Activated naive CD8-positive, alpha-beta T cell treated with anti-CD3 and anti-CD28 coated beads for 36 hours (primary cell): ENCODE measurements at regions not wholly inside any gene's neighbourhood (a gene's known extent, or its start where the extent isn't known, plus 50 kb on each side); places are given as distances from the start of the nearest gene placed in this dataset.

Experiments
- DNase-seq: peaks from one replicate; pipeline ENCODE4 v3.0.0; 2021
- H3K27ac Mint-ChIP-seq: one replicate; pipeline ENCODE4 v1.8.0; 2022; ENCODE audit warnings: mild to moderate bottlenecking, moderate library complexity, mixed read lengths
- H3K27me3 Mint-ChIP-seq: one replicate; pipeline ENCODE4 v1.8.0; 2022; ENCODE audit warnings: mild to moderate bottlenecking, mixed read lengths
- H3K36me3 Mint-ChIP-seq: one replicate; pipeline ENCODE4 v1.8.0; 2021; ENCODE audit warnings: mild to moderate bottlenecking, mixed read lengths
- H3K4me1 Mint-ChIP-seq: one replicate; pipeline ENCODE4 v1.8.0; 2021; ENCODE audit warnings: mixed read lengths
- H3K4me3 Mint-ChIP-seq: one replicate; pipeline ENCODE4 v1.8.0; 2022; ENCODE audit warnings: mild to moderate bottlenecking, moderate library complexity, mixed read lengths
- H3K9me3 Mint-ChIP-seq: one replicate; pipeline ENCODE4 v1.8.0; 2022; ENCODE audit warnings: mixed read lengths

DNA sequence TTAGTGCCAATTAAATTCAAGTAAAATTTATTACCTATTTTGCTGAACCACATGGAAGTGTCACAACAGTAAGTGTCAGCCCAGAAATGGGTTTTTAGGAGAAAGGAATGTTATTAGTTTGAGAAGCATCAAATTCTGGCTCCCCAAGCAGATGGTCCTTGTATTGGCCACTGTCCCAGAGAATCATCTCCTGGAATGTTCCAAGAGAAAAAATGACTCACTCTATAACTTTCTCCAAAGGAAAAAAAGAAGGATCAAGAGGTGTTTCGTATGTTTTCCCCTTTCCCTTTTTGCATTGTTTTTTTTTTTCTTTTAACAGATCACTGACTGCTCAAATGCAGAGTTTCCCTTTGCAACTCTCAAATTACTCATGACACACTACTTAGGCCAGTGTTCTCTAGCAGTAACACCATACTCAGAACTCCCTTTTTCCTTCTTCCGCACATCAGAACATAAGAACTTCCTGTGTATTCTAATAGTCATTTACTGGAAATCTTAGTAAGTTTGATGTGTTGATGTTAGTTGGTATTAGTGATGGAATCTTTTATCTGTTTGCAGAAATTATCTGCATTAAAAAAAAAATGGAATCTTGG, 390.3 kb downstream of the GPD2 start:
- no peak overlapping the region for H3K4me3 Mint-ChIP-seq
- H3K27ac Mint-ChIP-seq: no peak overlapping the region
- no peaks in the 10 kb centered on the region for H3K36me3 Mint-ChIP-seq
- H3K9me3 Mint-ChIP-seq: no peaks in the 10 kb centered on the region
- no peaks in the 10 kb centered on the region for H3K27me3 Mint-ChIP-seq
- no peak for DNase-seq
- no peaks in the 10 kb centered on the region for H3K4me1 Mint-ChIP-seq

DNA sequence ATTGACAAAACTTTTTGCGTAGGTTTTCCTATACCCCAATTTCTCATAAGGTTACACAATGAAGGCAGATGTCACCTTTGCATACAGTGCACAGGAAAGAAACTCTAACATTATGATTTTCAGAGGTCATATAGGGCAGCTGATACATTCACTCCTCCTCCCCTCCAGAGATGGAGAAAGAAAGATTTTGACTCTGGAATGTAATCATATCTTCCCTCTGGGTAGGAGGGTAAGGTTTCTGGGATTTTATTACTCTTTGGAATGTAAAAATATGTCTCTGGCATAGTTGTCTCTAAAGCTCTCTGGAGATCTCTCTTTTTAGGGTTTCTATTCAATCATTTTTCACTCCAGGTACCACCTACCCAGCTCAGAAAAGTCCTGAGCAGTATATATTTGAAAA, 398.3 kb downstream of the GPD2 start:
- Mint-ChIP-seq H3K27ac (no peak overlapping the region), H3K27me3 (no peaks in the 10 kb centered on the region), H3K4me3 (no peak overlapping the region), H3K9me3 (no peaks in the 10 kb centered on the region), H3K36me3 (no peaks in the 10 kb centered on the region), H3K4me1 (no peaks in the 10 kb centered on the region)
- no peak for DNase-seq

DNA sequence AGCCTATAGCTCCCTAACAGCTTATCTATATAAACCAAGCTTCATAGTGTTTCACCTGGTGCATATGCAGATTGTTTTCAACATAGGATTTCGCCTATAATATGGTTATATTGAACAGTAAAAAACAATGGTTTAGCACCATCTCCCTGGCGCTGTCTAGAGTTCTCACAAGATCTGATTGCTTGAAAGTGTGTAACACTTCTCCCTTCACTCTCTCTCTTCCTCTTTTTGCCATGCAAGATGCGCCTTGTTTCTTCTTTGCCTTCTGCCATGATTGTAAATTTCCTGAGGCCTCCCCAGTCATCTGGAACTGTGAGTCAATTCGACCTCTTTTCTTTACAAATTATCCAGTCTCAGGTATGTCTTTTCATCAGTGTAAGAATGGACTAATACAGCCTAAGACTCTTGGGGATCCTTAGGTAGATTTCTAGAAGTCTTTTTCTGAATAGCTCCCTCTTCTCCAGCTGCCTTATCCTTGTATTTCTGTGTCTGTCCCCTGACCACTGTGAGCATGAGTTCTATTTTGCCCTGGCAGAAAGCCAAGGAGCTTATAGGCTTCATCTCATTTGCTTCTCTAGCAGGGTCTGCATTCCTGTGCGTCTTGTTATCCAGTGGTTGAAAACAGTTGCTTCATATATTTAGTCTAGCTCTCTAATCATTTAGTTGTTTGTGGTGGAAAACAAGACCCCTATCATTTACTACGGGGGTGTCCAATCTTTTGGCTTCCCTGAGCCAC, 401.6 kb downstream of the GPD2 start:
- no peak for DNase-seq
- H3K27ac Mint-ChIP-seq: no peak overlapping the region
- no peaks in the 10 kb centered on the region for H3K36me3 Mint-ChIP-seq
- H3K4me3 Mint-ChIP-seq: no peak overlapping the region
- peaks cover 5% of the 10 kb centered on the region for H3K27me3 Mint-ChIP-seq
- H3K9me3 Mint-ChIP-seq: no peaks in the 10 kb centered on the region
- H3K4me1 Mint-ChIP-seq: no peaks in the 10 kb centered on the region

DNA sequence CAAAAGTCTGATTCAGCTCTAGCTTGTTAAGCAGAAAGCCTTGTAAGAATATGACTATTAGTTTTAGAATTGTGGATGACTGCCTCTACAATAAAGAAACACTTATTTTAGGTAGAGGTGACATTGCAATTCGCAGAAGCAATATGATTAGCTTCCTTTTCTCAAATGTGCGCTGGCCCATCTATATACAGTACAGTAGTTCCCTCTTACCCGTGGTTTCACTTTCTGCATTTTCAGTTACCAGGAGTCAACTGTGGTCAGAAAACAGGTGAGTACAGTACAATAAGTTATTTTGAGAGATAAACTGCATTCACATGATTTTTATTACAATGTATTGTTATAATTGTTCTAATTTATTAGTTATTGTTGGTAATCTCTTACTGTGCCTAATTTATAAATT, 405.1 kb downstream of the GPD2 start:
- Mint-ChIP-seq H3K27ac (no peak overlapping the region), H3K9me3 (no peaks in the 10 kb centered on the region), H3K4me1 (no peaks in the 10 kb centered on the region), H3K27me3 (peaks cover 5% of the 10 kb centered on the region), H3K4me3 (no peak overlapping the region), H3K36me3 (no peaks in the 10 kb centered on the region)
- no peak for DNase-seq

DNA sequence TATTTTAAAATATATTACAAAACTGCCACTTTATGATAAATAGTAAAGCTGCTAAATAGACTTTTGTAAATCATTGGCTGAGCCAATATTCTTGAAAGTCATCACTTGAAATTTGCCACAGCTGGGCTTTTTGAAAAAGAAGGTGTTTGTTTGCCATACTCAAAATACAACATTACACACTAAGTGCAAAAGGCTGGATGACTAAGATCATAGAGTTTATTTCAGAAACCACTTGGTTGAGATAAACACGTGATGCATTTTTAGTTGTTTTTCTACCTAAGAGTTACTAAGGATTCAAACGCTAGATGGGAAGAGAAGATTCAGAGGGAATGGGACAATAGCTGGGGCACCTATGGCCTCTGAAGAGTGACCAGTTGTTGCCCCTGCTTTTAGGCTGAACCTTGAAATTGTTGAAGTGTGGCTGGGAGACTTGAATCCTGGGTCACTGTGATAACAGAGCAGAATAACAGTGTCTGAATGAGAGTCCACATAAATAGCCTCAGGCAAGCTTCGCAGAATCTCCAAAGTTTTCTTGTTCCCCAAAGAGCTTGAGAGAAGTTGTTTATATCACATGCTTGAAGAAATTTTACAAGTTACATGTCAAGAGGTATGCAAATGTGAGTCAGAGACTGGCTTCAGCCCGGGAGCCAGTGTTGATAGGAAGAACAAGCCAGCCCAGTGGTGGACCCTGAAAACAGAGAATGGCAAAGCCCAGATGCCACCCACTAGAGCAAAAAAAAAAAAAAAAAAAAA, 409.8 kb downstream of the GPD2 start:
- H3K9me3 Mint-ChIP-seq: no peaks in the 10 kb centered on the region
- no peak overlapping the region for H3K27ac Mint-ChIP-seq
- H3K4me1 Mint-ChIP-seq: no peaks in the 10 kb centered on the region
- H3K4me3 Mint-ChIP-seq: no peak overlapping the region
- H3K36me3 Mint-ChIP-seq: no peaks in the 10 kb centered on the region
- H3K27me3 Mint-ChIP-seq: peaks cover 5% of the 10 kb centered on the region
- DNase-seq: no peak

DNA sequence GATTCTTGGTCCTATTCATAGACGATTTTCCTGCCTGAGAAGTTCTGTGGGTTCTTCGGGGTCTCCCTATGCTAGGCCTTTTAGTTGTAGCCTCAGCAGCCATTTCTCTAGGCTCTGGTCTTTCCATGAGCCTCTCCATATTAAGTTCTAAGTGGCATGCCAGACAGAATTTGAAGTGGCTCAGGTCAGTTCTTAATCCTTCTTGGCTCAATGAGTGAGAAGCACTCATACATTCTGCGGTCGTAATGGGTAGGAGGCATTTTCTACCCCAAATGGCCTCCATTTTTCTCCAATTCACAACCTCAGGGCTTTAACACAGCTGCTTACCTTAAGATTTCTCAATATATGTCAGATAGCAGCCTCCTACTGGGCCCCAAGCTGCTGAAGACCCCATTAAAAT, 405.3 kb upstream of the GALNT5 start:
- no peak for DNase-seq
- Mint-ChIP-seq H3K36me3 (no peaks in the 10 kb centered on the region), H3K27ac (no peak overlapping the region), H3K27me3 (no peaks in the 10 kb centered on the region), H3K4me3 (no peak overlapping the region), H3K4me1 (no peaks in the 10 kb centered on the region), H3K9me3 (no peaks in the 10 kb centered on the region)

DNA sequence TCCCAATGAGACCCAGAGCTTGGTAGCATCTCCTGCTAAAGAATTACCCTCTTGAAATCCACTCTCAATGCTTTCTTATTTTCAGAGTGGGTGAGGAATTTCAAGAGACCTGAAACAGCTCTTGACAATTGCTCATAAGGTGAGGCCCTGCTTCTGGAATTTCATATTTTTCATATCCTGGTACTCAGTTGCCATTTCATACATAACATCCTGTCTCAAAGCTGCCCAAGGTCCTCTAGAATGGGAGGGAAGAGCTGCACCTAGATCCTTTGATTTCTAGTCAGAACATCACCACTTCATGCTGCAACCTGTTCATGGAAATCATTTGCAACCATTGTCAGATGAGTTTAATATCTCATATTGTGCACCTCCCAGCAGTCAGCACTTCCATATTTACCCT, 404.8 kb upstream of the GALNT5 start:
- H3K4me1 Mint-ChIP-seq: no peaks in the 10 kb centered on the region
- no peaks in the 10 kb centered on the region for H3K36me3 Mint-ChIP-seq
- no peak overlapping the region for H3K27ac Mint-ChIP-seq
- no peaks in the 10 kb centered on the region for H3K27me3 Mint-ChIP-seq
- DNase-seq: no peak
- H3K9me3 Mint-ChIP-seq: no peaks in the 10 kb centered on the region
- no peak overlapping the region for H3K4me3 Mint-ChIP-seq

DNA sequence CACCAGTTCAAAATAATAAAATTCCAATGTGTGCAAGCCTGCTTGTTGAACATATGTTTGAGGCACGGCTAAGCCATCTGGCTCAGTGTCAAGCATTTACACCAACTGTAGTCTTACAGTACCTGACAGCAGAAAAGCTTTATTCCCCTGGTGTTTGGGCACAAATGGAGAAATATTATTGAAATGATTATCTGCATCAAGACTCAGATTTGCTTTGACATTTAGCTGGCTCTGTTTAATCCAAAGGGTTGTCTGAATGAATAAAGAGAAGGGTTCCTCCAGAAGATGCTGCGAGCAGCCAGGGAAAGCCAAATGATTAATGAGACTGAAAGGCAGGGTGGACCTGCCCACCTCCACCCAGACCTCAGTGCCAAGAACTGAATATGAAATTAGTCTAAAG, 393.2 kb upstream of the GALNT5 start:
- DNase-seq: no peak
- H3K4me1 Mint-ChIP-seq: no peaks in the 10 kb centered on the region
- H3K36me3 Mint-ChIP-seq: no peaks in the 10 kb centered on the region
- no peak overlapping the region for H3K4me3 Mint-ChIP-seq
- no peaks in the 10 kb centered on the region for H3K27me3 Mint-ChIP-seq
- H3K9me3 Mint-ChIP-seq: no peaks in the 10 kb centered on the region
- H3K27ac Mint-ChIP-seq: no peak overlapping the region

DNA sequence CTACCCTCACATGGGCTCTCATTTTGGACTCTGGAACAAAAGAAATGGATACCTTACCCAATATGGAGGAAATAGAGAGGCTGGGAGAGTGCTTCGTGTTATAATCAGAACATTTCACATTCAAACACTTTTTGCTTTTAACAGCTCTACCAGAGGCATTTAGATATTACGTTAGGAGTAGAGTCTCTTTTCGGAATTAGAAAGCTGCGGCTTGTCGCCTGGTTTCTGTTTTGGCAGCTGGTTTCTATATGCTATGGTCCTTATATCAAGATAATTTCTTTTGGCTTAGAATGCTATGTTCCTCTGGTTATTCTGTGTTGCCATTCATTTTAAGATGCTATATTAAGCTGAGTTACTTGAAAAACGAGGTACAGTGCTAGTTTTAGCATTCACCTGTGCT, 392.8 kb upstream of the GALNT5 start:
- no peaks in the 10 kb centered on the region for H3K9me3 Mint-ChIP-seq
- H3K27me3 Mint-ChIP-seq: no peaks in the 10 kb centered on the region
- no peak overlapping the region for H3K27ac Mint-ChIP-seq
- H3K36me3 Mint-ChIP-seq: no peaks in the 10 kb centered on the region
- H3K4me3 Mint-ChIP-seq: no peak overlapping the region
- H3K4me1 Mint-ChIP-seq: no peaks in the 10 kb centered on the region
- DNase-seq: no peak

DNA sequence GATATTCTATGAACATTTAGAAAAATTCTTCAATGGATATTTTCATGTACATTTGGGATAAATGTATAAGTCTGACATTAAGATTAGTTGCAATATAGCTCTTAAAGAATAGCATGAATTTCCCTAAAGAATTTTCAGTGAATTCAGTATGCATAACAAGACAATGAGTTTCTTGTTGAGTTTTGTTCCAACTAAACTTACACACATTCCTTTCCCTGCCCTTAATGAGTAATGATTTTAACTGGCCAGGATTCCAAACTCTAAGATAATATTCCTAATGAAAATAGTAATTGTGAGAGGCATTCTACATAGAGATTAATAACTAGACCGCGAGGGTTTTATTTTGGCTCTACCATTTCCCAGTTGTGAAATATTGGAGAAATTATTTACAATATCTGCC, 390.3 kb upstream of the GALNT5 start:
- no peak overlapping the region for H3K4me3 Mint-ChIP-seq
- no peaks in the 10 kb centered on the region for H3K36me3 Mint-ChIP-seq
- H3K27me3 Mint-ChIP-seq: no peaks in the 10 kb centered on the region
- DNase-seq: no peak
- H3K9me3 Mint-ChIP-seq: no peaks in the 10 kb centered on the region
- H3K4me1 Mint-ChIP-seq: no peaks in the 10 kb centered on the region
- H3K27ac Mint-ChIP-seq: no peak overlapping the region

DNA sequence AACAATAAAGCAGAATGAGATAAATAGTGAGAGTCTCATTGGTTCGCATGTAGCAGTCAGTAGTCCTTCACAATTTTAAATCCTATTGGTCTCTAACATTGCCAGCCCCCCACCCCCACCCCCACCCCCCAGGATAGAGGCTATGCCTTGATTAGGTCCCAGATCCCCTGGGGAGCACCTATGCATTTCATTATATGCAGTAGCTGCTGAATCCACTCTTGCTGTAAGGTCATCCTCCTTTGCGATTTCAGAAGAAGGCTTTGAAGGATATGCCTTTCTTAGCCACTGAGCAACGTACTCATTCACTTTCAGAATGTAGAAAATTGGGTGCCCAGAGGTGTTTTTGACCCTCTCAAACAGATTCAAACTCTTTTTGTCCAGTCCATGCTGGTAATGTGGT, 382.8 kb upstream of the GALNT5 start:
- Mint-ChIP-seq H3K4me3 (no peak overlapping the region), H3K9me3 (no peaks in the 10 kb centered on the region), H3K36me3 (no peaks in the 10 kb centered on the region), H3K4me1 (no peaks in the 10 kb centered on the region), H3K27ac (no peak overlapping the region), H3K27me3 (no peaks in the 10 kb centered on the region)
- no peak for DNase-seq

DNA sequence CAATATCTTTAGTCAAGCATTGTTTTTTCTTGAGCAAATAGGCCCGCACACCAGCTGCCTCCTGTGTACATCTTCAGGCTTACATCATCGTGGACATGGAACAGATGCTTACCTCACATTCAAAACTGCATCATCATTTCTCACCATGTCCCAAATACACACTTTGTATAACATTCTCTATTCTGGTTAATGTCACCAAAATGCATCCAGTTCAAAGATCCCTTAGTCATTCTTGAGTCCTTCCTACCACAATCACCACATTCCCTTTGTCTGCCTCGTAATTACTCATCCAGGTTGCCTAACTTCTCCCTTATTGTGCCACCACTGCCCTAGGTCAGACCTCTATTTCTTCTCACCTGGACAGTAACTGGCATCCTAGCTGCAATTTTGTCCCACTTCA, 373.7 kb upstream of the GALNT5 start:
- Mint-ChIP-seq H3K27ac (no peak overlapping the region), H3K4me1 (no peaks in the 10 kb centered on the region)

DNA sequence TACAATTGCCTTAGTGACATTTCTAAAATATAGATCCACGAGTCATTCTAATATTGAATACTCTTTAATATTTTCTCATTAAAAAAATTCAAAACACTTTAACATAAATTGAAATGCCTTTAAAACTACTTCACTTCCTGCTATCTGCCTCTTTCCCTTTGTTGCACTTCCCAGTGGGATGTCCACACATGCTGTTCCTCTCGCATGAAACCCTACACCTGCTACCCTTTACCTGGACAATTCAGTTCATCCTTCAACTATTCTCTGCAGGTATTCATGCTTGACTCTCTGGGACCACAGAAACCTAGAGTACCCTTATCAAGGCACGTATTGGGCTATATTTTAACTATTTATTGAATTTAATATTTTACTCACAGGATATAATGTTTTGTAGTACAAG, 373.3 kb upstream of the GALNT5 start:
- H3K4me3 Mint-ChIP-seq: no peak overlapping the region
- H3K27ac Mint-ChIP-seq: no peak overlapping the region
- H3K36me3 Mint-ChIP-seq: no peaks in the 10 kb centered on the region
- no peaks in the 10 kb centered on the region for H3K4me1 Mint-ChIP-seq
- peaks cover 11% of the 10 kb centered on the region for H3K27me3 Mint-ChIP-seq
- no peaks in the 10 kb centered on the region for H3K9me3 Mint-ChIP-seq
- no peak for DNase-seq

More for the DNA sequence above, 373.7 kb upstream of the GALNT5 start:
- Mint-ChIP-seq H3K9me3 (no peaks in the 10 kb centered on the region), H3K4me3 (no peak overlapping the region), H3K27me3 (peaks cover 7% of the 10 kb centered on the region), H3K36me3 (no peaks in the 10 kb centered on the region)
- no peak for DNase-seq

DNA sequence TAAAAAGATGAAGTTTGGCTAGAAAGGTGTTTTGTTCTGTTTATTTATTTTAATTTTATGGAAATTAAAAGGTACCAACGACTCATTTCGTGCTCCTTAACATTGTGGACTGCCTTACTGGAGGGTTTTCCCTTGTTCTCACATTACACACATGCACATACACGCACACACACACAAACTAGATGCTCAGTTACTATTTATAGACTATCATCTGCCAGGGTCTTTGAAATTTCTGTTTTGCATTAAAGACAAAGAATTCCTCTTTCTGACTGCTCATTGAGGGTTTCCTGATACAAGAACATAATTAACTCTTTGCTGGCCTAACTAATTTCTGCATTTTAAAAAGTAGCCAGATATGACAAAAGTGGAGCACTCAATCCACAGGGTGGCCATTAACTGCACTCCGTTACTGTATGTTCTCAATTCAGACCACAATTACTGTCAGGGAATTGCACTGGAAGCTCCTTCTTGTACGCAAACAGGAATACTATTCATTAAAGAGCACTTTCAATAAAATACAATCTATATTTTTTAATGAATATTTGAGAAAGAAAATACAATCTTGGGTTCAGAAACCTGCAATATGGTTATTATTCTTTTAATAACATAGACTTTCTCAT, 366.9 kb upstream of the GALNT5 start:
- no peak overlapping the region for H3K4me3 Mint-ChIP-seq
- no peaks in the 10 kb centered on the region for H3K9me3 Mint-ChIP-seq
- no peak overlapping the region for H3K27ac Mint-ChIP-seq
- no peaks in the 10 kb centered on the region for H3K36me3 Mint-ChIP-seq
- H3K4me1 Mint-ChIP-seq: peaks cover 9% of the 10 kb centered on the region
- peaks cover 55% of the 10 kb centered on the region for H3K27me3 Mint-ChIP-seq
- no peak for DNase-seq

DNA sequence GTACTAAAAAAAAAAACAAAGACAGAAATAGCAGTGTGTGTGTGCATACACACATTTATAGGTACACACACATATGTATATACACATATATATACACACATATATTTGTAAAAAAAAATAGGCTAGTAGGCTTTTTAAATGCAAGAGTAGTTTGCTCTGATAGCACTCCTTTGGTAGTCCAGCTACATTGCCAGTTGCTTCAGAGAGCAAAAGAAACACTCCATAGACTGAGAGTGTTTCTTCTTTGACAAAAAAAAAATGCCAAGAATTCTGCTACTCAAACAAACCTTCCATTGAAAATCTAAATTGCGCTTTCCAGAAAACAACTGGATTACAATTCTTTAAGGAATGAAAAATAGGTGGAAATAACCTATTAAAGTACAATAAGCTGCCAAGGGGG, 365.9 kb upstream of the GALNT5 start:
- Mint-ChIP-seq H3K36me3 (no peaks in the 10 kb centered on the region), H3K27me3 (peaks cover 63% of the 10 kb centered on the region), H3K9me3 (peaks cover 2% of the 10 kb centered on the region), H3K4me3 (no peak overlapping the region), H3K4me1 (peaks cover 19% of the 10 kb centered on the region), H3K27ac (no peak overlapping the region)
- no peak for DNase-seq
